ENCODE measurements at regions not wholly inside any gene's neighbourhood (a gene's known extent, or its start where the extent isn't known, plus 50 kb on each side); places are given as distances from the start of the nearest gene placed in this dataset.

DNA sequence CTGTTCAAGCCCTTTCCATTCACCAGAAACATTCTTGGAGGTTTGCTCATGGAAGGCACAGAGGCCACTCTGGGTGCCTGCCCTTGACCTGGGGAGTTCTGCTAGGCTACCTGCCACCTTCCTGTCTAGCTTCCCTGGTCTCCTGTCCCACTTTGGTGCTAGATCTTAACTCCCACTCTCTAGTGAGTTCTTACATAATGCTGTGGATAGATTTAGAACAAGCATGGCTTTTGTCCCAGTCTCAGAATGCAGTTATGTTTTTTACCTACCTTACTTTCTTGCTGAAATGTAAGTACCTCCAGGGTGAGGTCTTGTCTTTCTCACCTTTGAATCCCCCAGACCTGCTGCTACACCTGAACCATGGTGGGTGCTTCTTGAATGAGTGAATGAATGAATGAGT lies 1252.3 kb downstream of the TYW1 start:
- TF ChIP-seq, protein P1, sequence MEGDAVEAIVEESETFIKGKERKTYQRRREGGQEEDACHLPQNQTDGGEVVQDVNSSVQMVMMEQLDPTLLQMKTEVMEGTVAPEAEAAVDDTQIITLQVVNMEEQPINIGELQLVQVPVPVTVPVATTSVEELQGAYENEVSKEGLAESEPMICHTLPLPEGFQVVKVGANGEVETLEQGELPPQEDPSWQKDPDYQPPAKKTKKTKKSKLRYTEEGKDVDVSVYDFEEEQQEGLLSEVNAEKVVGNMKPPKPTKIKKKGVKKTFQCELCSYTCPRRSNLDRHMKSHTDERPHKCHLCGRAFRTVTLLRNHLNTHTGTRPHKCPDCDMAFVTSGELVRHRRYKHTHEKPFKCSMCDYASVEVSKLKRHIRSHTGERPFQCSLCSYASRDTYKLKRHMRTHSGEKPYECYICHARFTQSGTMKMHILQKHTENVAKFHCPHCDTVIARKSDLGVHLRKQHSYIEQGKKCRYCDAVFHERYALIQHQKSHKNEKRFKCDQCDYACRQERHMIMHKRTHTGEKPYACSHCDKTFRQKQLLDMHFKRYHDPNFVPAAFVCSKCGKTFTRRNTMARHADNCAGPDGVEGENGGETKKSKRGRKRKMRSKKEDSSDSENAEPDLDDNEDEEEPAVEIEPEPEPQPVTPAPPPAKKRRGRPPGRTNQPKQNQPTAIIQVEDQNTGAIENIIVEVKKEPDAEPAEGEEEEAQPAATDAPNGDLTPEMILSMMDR (IDR thresholded peaks at IDR 0.05; ENCODE audit: low read depth, low read length, poor library complexity, severe bottlenecking) = no peak
- no peak for TF ChIP-seq EZH2phosphoT487 (IDR thresholded peaks at IDR 0.05; ENCODE audit: borderline replicate concordance, low read length)

Measured in DOHH2 (cell line).